ENCODE measurements at regions not wholly inside any gene's neighbourhood (a gene's known extent, or its start where the extent isn't known, plus 50 kb on each side); places are given as distances from the start of the nearest gene placed in this dataset.

GRCh38 chr13:27853861-27854260 lies 61.6 kb downstream of the GSX1 start:
- TF ChIP-seq POLR2A (IDR thresholded peaks at IDR 0.05): no peak
- TF ChIP-seq, protein P1, sequence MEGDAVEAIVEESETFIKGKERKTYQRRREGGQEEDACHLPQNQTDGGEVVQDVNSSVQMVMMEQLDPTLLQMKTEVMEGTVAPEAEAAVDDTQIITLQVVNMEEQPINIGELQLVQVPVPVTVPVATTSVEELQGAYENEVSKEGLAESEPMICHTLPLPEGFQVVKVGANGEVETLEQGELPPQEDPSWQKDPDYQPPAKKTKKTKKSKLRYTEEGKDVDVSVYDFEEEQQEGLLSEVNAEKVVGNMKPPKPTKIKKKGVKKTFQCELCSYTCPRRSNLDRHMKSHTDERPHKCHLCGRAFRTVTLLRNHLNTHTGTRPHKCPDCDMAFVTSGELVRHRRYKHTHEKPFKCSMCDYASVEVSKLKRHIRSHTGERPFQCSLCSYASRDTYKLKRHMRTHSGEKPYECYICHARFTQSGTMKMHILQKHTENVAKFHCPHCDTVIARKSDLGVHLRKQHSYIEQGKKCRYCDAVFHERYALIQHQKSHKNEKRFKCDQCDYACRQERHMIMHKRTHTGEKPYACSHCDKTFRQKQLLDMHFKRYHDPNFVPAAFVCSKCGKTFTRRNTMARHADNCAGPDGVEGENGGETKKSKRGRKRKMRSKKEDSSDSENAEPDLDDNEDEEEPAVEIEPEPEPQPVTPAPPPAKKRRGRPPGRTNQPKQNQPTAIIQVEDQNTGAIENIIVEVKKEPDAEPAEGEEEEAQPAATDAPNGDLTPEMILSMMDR (IDR thresholded peaks at IDR 0.05 in 4 of 5, conservative IDR thresholded peaks at IDR 0.05 in 1 of 5): no peak
- H3K9me3 ChIP-seq: no peaks in the 10 kb centered on the region
- H3K4me3 ChIP-seq: no peak overlapping the region
- in situ Hi-C loops (cut with MboI; ENCODE audit: low sequenced_read_pairs in 4 of 4) (no loop called here), intact Hi-C loops (cut with DNase I; ENCODE audit: low total_unique reads) (no loop called here)
- DNase-seq (no peak), ATAC-seq (no peak)
- H3K4me1 ChIP-seq: no peaks in the 10 kb centered on the region
- H3K27ac ChIP-seq: no peak overlapping the region
- peaks cover 0 to 13% (median 0%) of the 10 kb centered on the region in 3 donors for H3K27me3 ChIP-seq
- no peaks in the 10 kb centered on the region for H3K36me3 ChIP-seq

DNA sequence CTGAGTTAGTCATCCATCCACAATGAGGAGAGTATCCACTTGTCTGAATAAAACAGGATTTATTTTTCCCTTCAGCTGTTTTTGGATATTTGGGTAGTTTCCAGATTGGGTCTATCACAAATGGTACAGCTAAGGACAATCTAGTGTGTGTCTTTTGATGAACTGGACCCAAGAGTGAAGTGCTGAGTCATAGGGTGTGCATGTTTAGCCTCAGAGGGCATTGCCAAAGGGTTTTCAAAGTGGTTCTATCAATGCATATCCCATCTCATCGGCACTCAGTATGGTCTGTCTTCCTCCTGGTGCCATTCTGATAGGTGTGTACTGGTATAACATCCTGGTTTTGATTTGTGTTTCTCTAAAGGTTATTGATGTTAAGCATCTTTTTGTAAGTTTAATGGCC lies 62.3 kb downstream of the GSX1 start:
- DNase-seq: no peak
- Histone ChIP-seq H3K4me1 (no peaks in the 10 kb centered on the region), H3K9me3 (no peaks in the 10 kb centered on the region), H3K4me3 (no peak overlapping the region), H3K36me3 (no peaks in the 10 kb centered on the region), H3K27ac (no peak overlapping the region), H3K27me3 (peaks cover 0 to 13% (median 0%) of the 10 kb centered on the region in 3 donors)
- TF ChIP-seq, protein P1 (IDR thresholded peaks at IDR 0.05 in 4 of 5, conservative IDR thresholded peaks at IDR 0.05 in 1 of 5): no peak
- TF ChIP-seq POLR2A (IDR thresholded peaks at IDR 0.05): no peak
- intact Hi-C loops (cut with DNase I; ENCODE audit: low total_unique reads) (no loop called here), in situ Hi-C loops (cut with MboI; ENCODE audit: low sequenced_read_pairs in 4 of 4) (no loop called here)
- no peak for ATAC-seq

GRCh38 chr13:27855381-27855780 lies 63.1 kb downstream of the GSX1 start:
- in situ Hi-C loops (cut with MboI; ENCODE audit: low sequenced_read_pairs in 4 of 4) (no loop called here), intact Hi-C loops (cut with DNase I; ENCODE audit: low total_unique reads) (no loop called here)
- Histone ChIP-seq H3K27me3 (peaks cover 0 to 16% (median 0%) of the 10 kb centered on the region in 3 donors), H3K4me3 (no peak overlapping the region), H3K4me1 (no peaks in the 10 kb centered on the region), H3K9me3 (no peaks in the 10 kb centered on the region), H3K27ac (no peak overlapping the region), H3K36me3 (no peaks in the 10 kb centered on the region)
- ATAC-seq: no peak
- DNase-seq: no peak
- TF ChIP-seq POLR2A (IDR thresholded peaks at IDR 0.05): no peak
- TF ChIP-seq, protein P1 (IDR thresholded peaks at IDR 0.05 in 4 of 5, conservative IDR thresholded peaks at IDR 0.05 in 1 of 5): no peak

DNA sequence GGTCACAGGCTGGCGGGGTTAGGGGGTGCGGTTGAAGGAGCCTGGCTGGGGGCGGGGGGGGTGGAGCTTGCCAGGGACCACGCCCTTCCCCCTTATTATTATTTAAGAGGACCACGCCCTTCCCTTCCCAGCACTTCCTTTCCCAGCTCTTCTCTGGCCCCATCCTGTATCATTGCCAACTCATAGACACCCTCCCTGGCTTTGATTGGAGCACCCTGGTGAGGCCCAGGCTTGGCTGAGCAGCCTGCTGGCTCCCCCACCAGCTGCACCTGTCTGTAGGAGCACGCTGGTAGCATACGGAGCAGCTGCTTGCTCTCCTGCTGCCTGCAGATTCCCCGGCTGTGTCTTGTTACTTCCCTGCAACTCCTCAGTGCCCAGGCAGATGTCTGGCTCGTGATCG lies 62.5 kb upstream of the PDX1 start:
- Histone ChIP-seq H3K36me3 (no peaks in the 10 kb centered on the region), H3K27ac (no peak overlapping the region), H3K27me3 (peaks cover 0 to 30% (median 0%) of the 10 kb centered on the region in 3 donors), H3K4me3 (no peak overlapping the region), H3K4me1 (no peaks in the 10 kb centered on the region), H3K9me3 (no peaks in the 10 kb centered on the region)
- ATAC-seq: no peak
- no peak for DNase-seq
- in situ Hi-C loops (cut with MboI; ENCODE audit: low sequenced_read_pairs in 4 of 4) (no loop called here), intact Hi-C loops (cut with DNase I; ENCODE audit: low total_unique reads) (no loop called here)
- TF ChIP-seq POLR2A (IDR thresholded peaks at IDR 0.05): no peak
- TF ChIP-seq, protein P1 (IDR thresholded peaks at IDR 0.05 in 4 of 5, conservative IDR thresholded peaks at IDR 0.05 in 1 of 5): no peak

DNA sequence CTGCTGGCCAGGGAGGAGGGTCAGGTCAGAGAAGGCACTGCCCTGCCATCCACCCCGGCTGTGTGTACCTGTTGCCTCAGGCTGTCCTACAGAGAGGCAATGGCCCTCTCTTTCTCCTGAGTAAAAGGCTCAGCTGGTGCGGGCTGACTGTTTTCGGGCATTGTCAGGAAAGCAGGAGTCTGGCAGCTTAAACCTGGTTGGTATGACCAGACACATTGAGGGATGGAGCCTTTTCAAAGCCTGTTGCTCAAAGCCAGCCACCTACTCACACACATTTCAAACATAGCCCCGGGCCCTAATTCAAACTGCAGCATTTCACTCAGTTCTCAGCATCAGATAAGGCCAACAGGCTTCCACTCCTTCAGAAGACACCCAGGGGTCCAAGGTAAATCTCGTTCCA lies 61.8 kb upstream of the PDX1 start:
- no peak for ATAC-seq
- Histone ChIP-seq H3K4me1 (no peaks in the 10 kb centered on the region), H3K27me3 (peaks cover 0 to 30% (median 0%) of the 10 kb centered on the region in 3 donors), H3K9me3 (no peaks in the 10 kb centered on the region), H3K27ac (no peak overlapping the region), H3K36me3 (no peaks in the 10 kb centered on the region), H3K4me3 (no peak overlapping the region)
- intact Hi-C loops (cut with DNase I; ENCODE audit: low total_unique reads) (no loop called here), in situ Hi-C loops (cut with MboI; ENCODE audit: low sequenced_read_pairs in 4 of 4) (no loop called here)
- DNase-seq: no peak
- TF ChIP-seq, protein P1 (IDR thresholded peaks at IDR 0.05 in 4 of 5, conservative IDR thresholded peaks at IDR 0.05 in 1 of 5): no peak
- TF ChIP-seq POLR2A (IDR thresholded peaks at IDR 0.05): no peak
